GM12878 (cell line): ENCODE measurements at regions not wholly inside any gene's neighbourhood (a gene's known extent, or its start where the extent isn't known, plus 50 kb on each side); places are given as distances from the start of the nearest gene placed in this dataset.

Experiments
- ATAC-seq: fragments of 200-7000 bp; cut with Tn5 transposase; 3 replicates; pipeline ENCODE4 v1.9.1; 2020; ENCODE audit warnings: mild to moderate bottlenecking, moderate library complexity
- BruUV-seq: library from RNA; stranded (reverse); fragments of 400-500 nt; replicated peaks from 2 replicates; lab custom pipeline; 2021; lab: Mats Ljungman, UMichigan
- CTCF ChIA-PET: fragments of 300-600 bp; sonication (Branson Sonifier 250); formaldehyde crosslinking; extraction: SDS; loops from one replicate; lab custom pipeline; 2021; ENCODE audit warnings: inconsistent platforms; lab: Yijun Ruan, JAX
- POLR2A ChIA-PET: fragments of 350-600 bp; formaldehyde crosslinking; extraction: SDS; loops from one replicate; lab custom pipeline; 2021; ENCODE audit warnings: inconsistent platforms; lab: Charles Lee
- RAD21 ChIA-PET: fragments of 300-600 bp; sonication (Branson Sonifier 250); formaldehyde crosslinking; loops from one replicate; lab custom pipeline; 2023; ENCODE audit warnings: antibody characterized with exemption; ENCODE audit not compliant: unreplicated experiment; lab: Charles Lee
- SMC1A ChIA-PET: fragments of 300-600 bp; sonication (Branson Sonifier 250); formaldehyde crosslinking; loops from one replicate; lab custom pipeline; 2023; ENCODE audit not compliant: unreplicated experiment, uncharacterized antibody; lab: Charles Lee
- DNase-seq: peaks from one replicate; pipeline ENCODE4 v3.0.0-alpha.2; 2011; ENCODE audit warnings: low read depth, low spot score
- FAIRE-seq: peaks from 3 replicates; lab custom pipeline; 2011; peaks lifted over from hg19 to GRCh38; lab: Jason Lieb, UNC
- H2AFZ ChIP-seq: 2 replicates; pipeline ENCODE4 v1.6.0; 2011; ENCODE audit warnings: low read depth, low read length, control low read depth; ENCODE audit not compliant: control insufficient read depth
- H3K27ac ChIP-seq: 2 replicates; pipeline ENCODE4 v1.5.1; 2011; ENCODE audit warnings: control low read depth; ENCODE audit not compliant: control insufficient read depth, insufficient read depth
- H3K27me3 ChIP-seq, 2 experiments: replicated peaks in 1 of 2; 2 replicates each; pipeline versions ENCODE4 v1.6.0 to v1.6.1; 2011; ENCODE audit warnings: low read length in 1 of 2; ENCODE audit not compliant: control insufficient read depth in 2 of 2, insufficient read depth in 2 of 2
- H3K36me3 ChIP-seq, 2 experiments: 2 replicates each; pipeline ENCODE4 v1.5.1; 2011; ENCODE audit warnings: low read length in 1 of 2; ENCODE audit not compliant: control insufficient read depth in 2 of 2, insufficient read depth in 2 of 2
- H3K4me1 ChIP-seq: 2 replicates; pipeline ENCODE4 v1.6.1; 2011; ENCODE audit warnings: mild to moderate bottlenecking, low read length, moderate library complexity, mixed read lengths; ENCODE audit not compliant: control insufficient read depth, insufficient read depth
- H3K4me2 ChIP-seq: 2 replicates; pipeline ENCODE4 v1.6.0; 2011; ENCODE audit warnings: control low read depth; ENCODE audit not compliant: control insufficient read depth, insufficient read depth
- H3K4me3 ChIP-seq: fragments of 200-600 bp; sonication (generic); 2 replicates; pipeline ENCODE4 v1.5.1; 2016
- H3K79me2 ChIP-seq: 2 replicates; pipeline ENCODE4 v1.6.0; 2011; ENCODE audit warnings: low read length; ENCODE audit not compliant: control insufficient read depth, insufficient read depth
- H3K9ac ChIP-seq: 2 replicates; pipeline ENCODE4 v1.8.0; 2011; ENCODE audit warnings: low read length, control low read depth, mixed read lengths; ENCODE audit not compliant: control insufficient read depth, insufficient read depth
- H3K9me3 ChIP-seq: replicated peaks from 3 replicates; pipeline ENCODE4 v1.5.1; 2011; ENCODE audit warnings: mild to moderate bottlenecking, low read length; ENCODE audit not compliant: control insufficient read depth, insufficient read depth
- H4K20me1 ChIP-seq: 2 replicates; pipeline ENCODE4 v1.6.0; 2011; ENCODE audit not compliant: control insufficient read depth, insufficient read depth
- BHLHE40 ChIP-seq, 2 experiments: fragments of 450-650 bp in 1 of 2; IDR thresholded peaks; 2 replicates each; pipeline ENCODE4 v1.6.1; 2011 to 2017; ENCODE audit warnings: low read depth in 2 of 2, borderline replicate concordance in 1 of 2, improper control_type of control experiment in 1 of 2, low read length in 1 of 2, mild to moderate bottlenecking in 1 of 2
- FOXM1 ChIP-seq: IDR thresholded peaks from 2 replicates; pipeline ENCODE4 v1.6.1; 2012; ENCODE audit warnings: low read depth, mild to moderate bottlenecking, inconsistent platforms, low read length, moderate library complexity
- KDM1A ChIP-seq: fragments of 200-600 bp; sonication (generic); IDR thresholded peaks from 2 replicates; pipeline ENCODE4 v1.6.1; 2016; ENCODE audit warnings: borderline replicate concordance
- LARP7 ChIP-seq: fragments of 450-650 bp; IDR thresholded peaks from 2 replicates; pipeline ENCODE4 v1.6.1; 2017; ENCODE audit warnings: mild to moderate bottlenecking
- NR2F1 ChIP-seq: fragments of 450-650 bp; conservative IDR thresholded peaks from 2 replicates; pipeline ENCODE4 v1.6.1; 2017; ENCODE audit warnings: mild to moderate bottlenecking
- RAD51 ChIP-seq: fragments of 450-650 bp; IDR thresholded peaks from 2 replicates; pipeline ENCODE4 v1.6.1; 2016; ENCODE audit warnings: moderate library complexity, mild to moderate bottlenecking, inconsistent platforms
- RCOR1 ChIP-seq: conservative IDR thresholded peaks from 2 replicates; pipeline ENCODE4 v1.6.1; 2012; ENCODE audit warnings: low read depth, low read length, improper control_type of control experiment
- SMC3 ChIP-seq: IDR thresholded peaks from 2 replicates; pipeline ENCODE4 v1.6.1; 2011; ENCODE audit warnings: low read length, improper control_type of control experiment, borderline replicate concordance
- ZNF24 ChIP-seq: fragments of 450-650 bp; IDR thresholded peaks from 2 replicates; pipeline ENCODE4 v1.6.1; 2017; ENCODE audit warnings: antibody characterized with exemption, mild to moderate bottlenecking
- ZNF622 ChIP-seq: fragments of 450-650 bp; IDR thresholded peaks from 2 replicates; pipeline ENCODE4 v1.6.1; 2017; ENCODE audit warnings: mild to moderate bottlenecking, inconsistent platforms
- WGBS: methylation state at CpG from one replicate; pipeline ENCODE4 v1.1.6; 2016; ENCODE audit warnings: low lambda C conversion rate; ENCODE audit not compliant: insufficient replicate concordance, insufficient coverage; ENCODE audit errors: missing lambda C conversion rate; 5-methylcytosine and 5-hydroxymethylcytosine counted together
- in situ Hi-C: fragments of 300-500 bp; cut with MboI; formaldehyde crosslinking; loops from 9 replicates; pipeline ENCODE4 v1.14.3; 2018; ENCODE audit warnings: mixed read lengths
- intact Hi-C: fragments of 100-400 bp; cut with micrococcal nuclease; formaldehyde crosslinking; loops from one replicate; pipeline ENCODE4 v1.14.2; 2022; ENCODE audit not compliant: unreplicated experiment
- TF ChIP-seq, protein P1 (sequence below): IDR thresholded peaks from 2 replicates; pipeline ENCODE4 v1.6.1; 2012; ENCODE audit warnings: low read depth, low read length, improper control_type of control experiment
- TF ChIP-seq, protein P2 (sequence below): fragments of 150-350 bp; IDR thresholded peaks from 2 replicates; pipeline ENCODE4 v1.6.1; 2016; ENCODE audit warnings: low read depth, low read length
- TF ChIP-seq, protein P3 (sequence below): IDR thresholded peaks from 2 replicates; pipeline ENCODE4 v1.6.1; 2012; ENCODE audit warnings: low read depth, low read length, improper control_type of control experiment
- TF ChIP-seq, protein P4 (sequence below): fragments of 450-650 bp; IDR thresholded peaks from 2 replicates; pipeline ENCODE4 v1.6.1; 2017; ENCODE audit warnings: mild to moderate bottlenecking, moderate library complexity

DNA sequence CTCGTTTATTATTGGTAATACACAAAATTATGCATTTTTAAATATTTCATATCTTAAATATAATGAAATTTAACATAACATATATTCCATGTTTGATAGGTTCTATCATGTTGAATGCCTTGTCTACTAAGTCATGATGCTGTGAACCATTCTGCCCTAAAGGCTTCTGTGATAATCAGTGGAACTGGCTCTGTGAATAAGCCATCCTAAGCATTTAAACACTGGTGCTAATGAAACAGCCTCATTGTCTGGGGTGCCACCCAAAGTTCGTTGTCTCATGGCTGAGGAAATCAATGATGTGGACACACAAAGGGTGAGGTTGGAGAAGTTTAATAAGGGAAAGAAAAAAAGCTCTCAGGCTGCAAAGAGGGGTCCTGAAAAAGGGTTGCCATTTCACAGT lies 264.7 kb upstream of the ZRANB2 start:
- no peaks in the 10 kb centered on the region for H3K4me1 ChIP-seq
- intact Hi-C loops (no loop called here), in situ Hi-C loops (no loop called here)
- CTCF ChIA-PET: no interaction called here
- no peak overlapping the region for H3K27ac ChIP-seq
- H3K79me2 ChIP-seq: no peaks in the 10 kb centered on the region
- FAIRE-seq (no peak), DNase-seq (no peak), ATAC-seq (no peak)
- POLR2A ChIA-PET: no interaction called here
- RAD21 ChIA-PET: no interaction called here
- H3K9me3 ChIP-seq: no peaks in the 10 kb centered on the region
- no peaks in the 10 kb centered on the region for H3K27me3 ChIP-seq
- H3K36me3 ChIP-seq: no peaks in the 10 kb centered on the region
- SMC1A ChIA-PET: no interaction called here
- H3K9ac ChIP-seq: no peak overlapping the region
- WGBS: 2% methylated on average over 2 of the region's 2 CpGs
- no TSS peak for BruUV-seq
- no peaks in the 10 kb centered on the region for H4K20me1 ChIP-seq
- no peak overlapping the region for H3K4me2 ChIP-seq
- H3K4me3 ChIP-seq: no peak overlapping the region
- no peak overlapping the region for H2AFZ ChIP-seq
- no peak for TF ChIP-seq ZNF24
- no peak for TF ChIP-seq FOXM1
- no peak for TF ChIP-seq LARP7
- no peak for TF ChIP-seq ZNF622
- TF ChIP-seq RAD51: no peak
- TF ChIP-seq, protein P1, sequence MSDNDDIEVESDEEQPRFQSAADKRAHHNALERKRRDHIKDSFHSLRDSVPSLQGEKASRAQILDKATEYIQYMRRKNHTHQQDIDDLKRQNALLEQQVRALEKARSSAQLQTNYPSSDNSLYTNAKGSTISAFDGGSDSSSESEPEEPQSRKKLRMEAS: no peak
- TF ChIP-seq, protein P2, sequence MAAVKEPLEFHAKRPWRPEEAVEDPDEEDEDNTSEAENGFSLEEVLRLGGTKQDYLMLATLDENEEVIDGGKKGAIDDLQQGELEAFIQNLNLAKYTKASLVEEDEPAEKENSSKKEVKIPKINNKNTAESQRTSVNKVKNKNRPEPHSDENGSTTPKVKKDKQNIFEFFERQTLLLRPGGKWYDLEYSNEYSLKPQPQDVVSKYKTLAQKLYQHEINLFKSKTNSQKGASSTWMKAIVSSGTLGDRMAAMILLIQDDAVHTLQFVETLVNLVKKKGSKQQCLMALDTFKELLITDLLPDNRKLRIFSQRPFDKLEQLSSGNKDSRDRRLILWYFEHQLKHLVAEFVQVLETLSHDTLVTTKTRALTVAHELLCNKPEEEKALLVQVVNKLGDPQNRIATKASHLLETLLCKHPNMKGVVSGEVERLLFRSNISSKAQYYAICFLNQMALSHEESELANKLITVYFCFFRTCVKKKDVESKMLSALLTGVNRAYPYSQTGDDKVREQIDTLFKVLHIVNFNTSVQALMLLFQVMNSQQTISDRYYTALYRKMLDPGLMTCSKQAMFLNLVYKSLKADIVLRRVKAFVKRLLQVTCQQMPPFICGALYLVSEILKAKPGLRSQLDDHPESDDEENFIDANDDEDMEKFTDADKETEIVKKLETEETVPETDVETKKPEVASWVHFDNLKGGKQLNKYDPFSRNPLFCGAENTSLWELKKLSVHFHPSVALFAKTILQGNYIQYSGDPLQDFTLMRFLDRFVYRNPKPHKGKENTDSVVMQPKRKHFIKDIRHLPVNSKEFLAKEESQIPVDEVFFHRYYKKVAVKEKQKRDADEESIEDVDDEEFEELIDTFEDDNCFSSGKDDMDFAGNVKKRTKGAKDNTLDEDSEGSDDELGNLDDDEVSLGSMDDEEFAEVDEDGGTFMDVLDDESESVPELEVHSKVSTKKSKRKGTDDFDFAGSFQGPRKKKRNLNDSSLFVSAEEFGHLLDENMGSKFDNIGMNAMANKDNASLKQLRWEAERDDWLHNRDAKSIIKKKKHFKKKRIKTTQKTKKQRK: no peak
- TF ChIP-seq, protein P3, sequence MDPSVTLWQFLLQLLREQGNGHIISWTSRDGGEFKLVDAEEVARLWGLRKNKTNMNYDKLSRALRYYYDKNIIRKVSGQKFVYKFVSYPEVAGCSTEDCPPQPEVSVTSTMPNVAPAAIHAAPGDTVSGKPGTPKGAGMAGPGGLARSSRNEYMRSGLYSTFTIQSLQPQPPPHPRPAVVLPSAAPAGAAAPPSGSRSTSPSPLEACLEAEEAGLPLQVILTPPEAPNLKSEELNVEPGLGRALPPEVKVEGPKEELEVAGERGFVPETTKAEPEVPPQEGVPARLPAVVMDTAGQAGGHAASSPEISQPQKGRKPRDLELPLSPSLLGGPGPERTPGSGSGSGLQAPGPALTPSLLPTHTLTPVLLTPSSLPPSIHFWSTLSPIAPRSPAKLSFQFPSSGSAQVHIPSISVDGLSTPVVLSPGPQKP: no peak
- TF ChIP-seq SMC3: no peak
- no peak for TF ChIP-seq RCOR1
- TF ChIP-seq KDM1A: no peak
- no peak for TF ChIP-seq NR2F1
- TF ChIP-seq, protein P4, sequence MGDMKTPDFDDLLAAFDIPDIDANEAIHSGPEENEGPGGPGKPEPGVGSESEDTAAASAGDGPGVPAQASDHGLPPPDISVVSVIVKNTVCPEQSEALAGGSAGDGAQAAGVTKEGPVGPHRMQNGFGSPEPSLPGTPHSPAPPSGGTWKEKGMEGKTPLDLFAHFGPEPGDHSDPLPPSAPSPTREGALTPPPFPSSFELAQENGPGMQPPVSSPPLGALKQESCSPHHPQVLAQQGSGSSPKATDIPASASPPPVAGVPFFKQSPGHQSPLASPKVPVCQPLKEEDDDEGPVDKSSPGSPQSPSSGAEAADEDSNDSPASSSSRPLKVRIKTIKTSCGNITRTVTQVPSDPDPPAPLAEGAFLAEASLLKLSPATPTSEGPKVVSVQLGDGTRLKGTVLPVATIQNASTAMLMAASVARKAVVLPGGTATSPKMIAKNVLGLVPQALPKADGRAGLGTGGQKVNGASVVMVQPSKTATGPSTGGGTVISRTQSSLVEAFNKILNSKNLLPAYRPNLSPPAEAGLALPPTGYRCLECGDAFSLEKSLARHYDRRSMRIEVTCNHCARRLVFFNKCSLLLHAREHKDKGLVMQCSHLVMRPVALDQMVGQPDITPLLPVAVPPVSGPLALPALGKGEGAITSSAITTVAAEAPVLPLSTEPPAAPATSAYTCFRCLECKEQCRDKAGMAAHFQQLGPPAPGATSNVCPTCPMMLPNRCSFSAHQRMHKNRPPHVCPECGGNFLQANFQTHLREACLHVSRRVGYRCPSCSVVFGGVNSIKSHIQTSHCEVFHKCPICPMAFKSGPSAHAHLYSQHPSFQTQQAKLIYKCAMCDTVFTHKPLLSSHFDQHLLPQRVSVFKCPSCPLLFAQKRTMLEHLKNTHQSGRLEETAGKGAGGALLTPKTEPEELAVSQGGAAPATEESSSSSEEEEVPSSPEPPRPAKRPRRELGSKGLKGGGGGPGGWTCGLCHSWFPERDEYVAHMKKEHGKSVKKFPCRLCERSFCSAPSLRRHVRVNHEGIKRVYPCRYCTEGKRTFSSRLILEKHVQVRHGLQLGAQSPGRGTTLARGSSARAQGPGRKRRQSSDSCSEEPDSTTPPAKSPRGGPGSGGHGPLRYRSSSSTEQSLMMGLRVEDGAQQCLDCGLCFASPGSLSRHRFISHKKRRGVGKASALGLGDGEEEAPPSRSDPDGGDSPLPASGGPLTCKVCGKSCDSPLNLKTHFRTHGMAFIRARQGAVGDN: no peak
- no peak for TF ChIP-seq BHLHE40 (IDR thresholded peaks at IDR 0.05; ENCODE audit: borderline replicate concordance in 1 of 2, low read depth in 2 of 2, low read length in 1 of 2)
